ENCODE measurements at regions not wholly inside any gene's neighbourhood (a gene's known extent, or its start where the extent isn't known, plus 50 kb on each side); places are given as distances from the start of the nearest gene placed in this dataset.

GRCh38 chr16:49128740-49129139, 152.9 kb downstream of the CBLN1 start:
- no peaks in the 10 kb centered on the region for H3K9me3 ChIP-seq
- TF ChIP-seq CTCF (IDR thresholded peaks at IDR 0.05) = no peak
- peaks cover 0 to 8% of the 10 kb centered on the region in 2 donors for H3K4me1 ChIP-seq
- no peak overlapping the region for H3K4me3 ChIP-seq
- H3K27ac ChIP-seq = no peak overlapping the region
- no peaks in the 10 kb centered on the region for H3K36me3 ChIP-seq
- no peaks in the 10 kb centered on the region for H3K27me3 ChIP-seq
- DNase-seq (ENCODE audit: low spot score) = no peak

GRCh38 chr16:49127103-49127502, 154.5 kb downstream of the CBLN1 start:
- Histone ChIP-seq H3K36me3 (no peaks in the 10 kb centered on the region), H3K4me1 (peaks cover 0 to 8% of the 10 kb centered on the region in 2 donors), H3K27ac (no peak overlapping the region), H3K27me3 (no peaks in the 10 kb centered on the region), H3K4me3 (no peak overlapping the region), H3K9me3 (no peaks in the 10 kb centered on the region)
- no peak for DNase-seq (ENCODE audit: low spot score)
- TF ChIP-seq CTCF (IDR thresholded peaks at IDR 0.05) = no peak

GRCh38 chr16:49121636-49122035, 160.0 kb downstream of the CBLN1 start:
- Histone ChIP-seq H3K27me3 (no peaks in the 10 kb centered on the region), H3K4me1 (no peaks in the 10 kb centered on the region), H3K36me3 (no peaks in the 10 kb centered on the region), H3K4me3 (no peak overlapping the region), H3K27ac (no peak overlapping the region), H3K9me3 (no peaks in the 10 kb centered on the region)
- no peak for TF ChIP-seq CTCF (IDR thresholded peaks at IDR 0.05)
- no peak for DNase-seq (ENCODE audit: low spot score)

- no peaks in the 10 kb centered on the region for H3K27me3 ChIP-seq
- no peaks in the 10 kb centered on the region for H3K36me3 ChIP-seq
- H3K4me1 ChIP-seq = no peaks in the 10 kb centered on the region
- H3K27ac ChIP-seq = no peak overlapping the region
- no peak for DNase-seq (ENCODE audit: low spot score)
- TF ChIP-seq CTCF (IDR thresholded peaks at IDR 0.05) = no peak
- no peaks in the 10 kb centered on the region for H3K9me3 ChIP-seq
- H3K4me3 ChIP-seq = no peak overlapping the region
These were observed 161.0 kb downstream of the CBLN1 start for GRCh38 chr16:49120631-49121030.

GRCh38 chr16:49116873-49117272, 164.8 kb downstream of the CBLN1 start:
- no peaks in the 10 kb centered on the region for H3K36me3 ChIP-seq
- H3K27me3 ChIP-seq = no peaks in the 10 kb centered on the region
- no peak overlapping the region for H3K27ac ChIP-seq
- no peak for TF ChIP-seq CTCF (IDR thresholded peaks at IDR 0.05)
- H3K4me3 ChIP-seq = no peak overlapping the region
- DNase-seq (ENCODE audit: low spot score) = no peak
- peaks cover 0 to 16% of the 10 kb centered on the region in 2 donors for H3K4me1 ChIP-seq
- H3K9me3 ChIP-seq = no peaks in the 10 kb centered on the region

GRCh38 chr16:49115956-49116355, 165.7 kb downstream of the CBLN1 start:
- H3K4me3 ChIP-seq = no peak overlapping the region
- H3K36me3 ChIP-seq = no peaks in the 10 kb centered on the region
- no peaks in the 10 kb centered on the region for H3K27me3 ChIP-seq
- peaks cover 0 to 16% of the 10 kb centered on the region in 2 donors for H3K4me1 ChIP-seq
- no peak for DNase-seq (ENCODE audit: low spot score)
- no peak overlapping the region for H3K27ac ChIP-seq
- no peak for TF ChIP-seq CTCF (IDR thresholded peaks at IDR 0.05)
- H3K9me3 ChIP-seq = no peaks in the 10 kb centered on the region

Data from right atrium auricular region (tissue), 2 donors.